ENCODE measurements at regions not wholly inside any gene's neighbourhood (a gene's known extent, or its start where the extent isn't known, plus 50 kb on each side); places are given as distances from the start of the nearest gene placed in this dataset.
"Not testable (repeated sequence)": the region's sequence is repeated elsewhere in the genome, so short reads cannot be mapped to it uniquely, and the experiment has no call there.

DNA sequence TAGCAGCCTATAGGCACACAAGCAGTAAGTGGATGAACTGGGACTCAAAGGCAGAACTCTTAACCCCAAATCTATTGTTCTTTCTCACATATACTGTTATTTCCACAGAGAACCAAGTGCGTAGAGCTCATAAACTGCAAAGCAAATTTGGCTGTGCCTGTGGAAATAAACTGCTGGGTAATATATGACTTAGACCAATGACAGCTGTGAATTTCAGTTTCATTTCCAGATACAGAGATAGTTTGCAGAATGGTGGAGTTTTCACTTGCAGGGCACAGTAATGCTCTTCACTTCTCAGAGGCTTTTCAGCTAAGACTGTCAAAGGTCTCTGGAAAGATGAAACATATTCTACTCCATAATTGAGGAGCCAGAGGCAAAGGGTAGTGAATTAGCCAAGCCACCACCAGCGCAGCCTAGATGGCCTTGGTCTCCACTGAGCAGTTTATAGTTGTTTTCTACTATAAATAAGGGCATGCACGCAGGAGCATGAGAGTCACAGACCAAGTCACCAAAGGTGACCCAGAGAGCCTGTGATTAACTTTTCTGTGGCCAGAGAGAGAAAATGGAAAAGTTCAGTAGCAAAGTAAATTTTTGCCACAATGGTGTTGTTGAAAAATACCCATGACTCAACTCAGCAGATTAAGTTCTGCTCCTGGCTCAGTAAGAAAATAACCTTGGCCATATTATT lies 180.7 kb upstream of the GRM7 start:
- no peak for DNase-seq (ENCODE audit: low read depth)

DNA sequence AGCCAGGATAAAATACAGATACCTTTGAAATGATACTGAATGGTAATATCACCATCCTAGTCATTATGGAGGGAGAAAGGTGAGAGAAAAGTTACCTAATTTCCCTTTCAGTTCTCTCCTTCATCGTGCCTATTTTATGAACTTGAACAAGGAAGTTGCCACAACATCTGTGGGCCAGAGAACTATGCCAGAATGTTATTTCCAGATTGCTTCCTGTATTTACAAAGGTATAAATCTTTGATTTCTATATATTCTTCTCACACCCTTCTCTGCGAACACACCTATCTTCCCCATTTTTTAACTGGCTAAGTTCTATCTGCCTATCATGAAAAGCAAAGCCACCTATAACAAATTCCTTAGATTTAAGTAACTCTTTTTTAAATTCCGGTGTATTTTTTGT lies 163.6 kb upstream of the GRM7 start:
- DNase-seq (ENCODE audit: low read depth) = no peak

DNA sequence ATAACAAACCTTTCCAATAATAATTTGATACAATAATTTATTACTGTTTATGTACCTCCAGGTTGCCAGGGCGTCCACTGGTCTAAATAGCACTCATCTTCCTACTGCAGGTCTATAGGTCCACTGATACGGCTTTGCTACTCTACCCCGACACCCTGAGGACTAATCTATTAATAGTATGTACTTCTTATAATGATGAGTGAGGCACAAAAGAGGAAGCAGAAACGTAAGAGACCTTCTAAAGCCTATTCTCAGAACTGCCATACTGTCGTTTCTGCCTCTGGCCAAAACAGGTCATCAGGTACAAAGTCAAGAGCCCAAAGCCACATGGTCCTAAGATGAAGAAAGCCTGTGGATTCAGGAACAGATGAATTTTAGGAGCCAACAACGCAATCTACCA lies 163.2 kb upstream of the GRM7 start:
- no peak for DNase-seq (ENCODE audit: low read depth)

DNA sequence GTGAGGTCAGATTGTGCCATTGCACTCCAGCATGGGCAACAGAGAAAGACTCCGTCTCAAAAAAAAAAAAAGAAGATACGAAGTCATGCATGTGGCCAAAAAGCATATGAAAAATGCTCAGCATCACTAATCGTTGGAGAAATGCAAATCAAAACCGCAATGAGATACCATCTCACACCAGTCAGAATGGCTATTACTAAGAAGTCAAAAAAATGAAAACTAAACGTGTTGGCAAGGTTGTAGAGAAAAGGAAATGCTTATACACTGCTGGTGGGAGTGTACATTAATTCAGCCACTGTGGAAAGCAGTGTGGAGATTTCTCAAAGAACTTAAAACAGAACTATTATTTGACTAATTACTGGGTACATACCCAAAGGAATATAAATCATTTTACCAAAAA lies 156.1 kb upstream of the GRM7 start:
- DNase-seq (ENCODE audit: low read depth) = not testable (repeated sequence)

DNA sequence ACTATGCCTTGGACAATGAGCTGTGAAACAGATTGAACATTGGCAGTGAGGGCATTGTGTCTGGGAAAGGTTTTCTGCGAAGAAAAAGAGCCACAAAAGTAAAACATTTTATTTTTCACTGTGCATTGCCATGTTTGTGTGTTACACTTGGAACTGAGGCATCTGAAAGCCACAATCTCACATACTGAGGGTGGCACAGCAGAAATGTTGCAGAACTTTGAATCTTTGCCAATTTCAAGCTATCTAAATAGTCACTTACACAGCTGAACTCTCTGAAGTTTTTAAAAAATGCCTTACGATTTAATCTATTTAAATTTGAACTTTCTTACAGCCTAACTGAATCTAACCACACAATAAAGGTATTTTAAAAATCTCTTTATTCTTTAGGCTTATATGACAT lies 154.1 kb upstream of the GRM7 start:
- no peak for DNase-seq (ENCODE audit: low read depth)

DNA sequence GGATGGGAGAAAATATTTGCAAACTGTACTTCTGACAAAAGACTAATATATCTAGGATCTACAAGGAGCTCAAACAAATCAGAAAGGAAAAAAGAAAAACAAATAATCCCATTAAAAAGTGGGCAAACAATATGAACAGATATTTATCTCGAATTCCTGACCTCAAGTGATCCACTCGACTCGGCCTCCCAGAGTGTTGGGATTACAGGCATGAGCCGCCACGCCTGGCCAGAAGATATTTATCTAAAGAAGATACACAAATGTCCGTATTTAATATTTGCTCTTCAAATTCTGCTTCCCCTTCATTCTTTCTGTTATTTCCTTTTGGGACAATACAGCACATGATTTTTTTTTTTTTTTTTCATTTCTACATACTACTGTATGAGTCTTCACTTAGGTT lies 151.7 kb upstream of the GRM7 start:
- DNase-seq (ENCODE audit: low read depth) = no peak

DNA sequence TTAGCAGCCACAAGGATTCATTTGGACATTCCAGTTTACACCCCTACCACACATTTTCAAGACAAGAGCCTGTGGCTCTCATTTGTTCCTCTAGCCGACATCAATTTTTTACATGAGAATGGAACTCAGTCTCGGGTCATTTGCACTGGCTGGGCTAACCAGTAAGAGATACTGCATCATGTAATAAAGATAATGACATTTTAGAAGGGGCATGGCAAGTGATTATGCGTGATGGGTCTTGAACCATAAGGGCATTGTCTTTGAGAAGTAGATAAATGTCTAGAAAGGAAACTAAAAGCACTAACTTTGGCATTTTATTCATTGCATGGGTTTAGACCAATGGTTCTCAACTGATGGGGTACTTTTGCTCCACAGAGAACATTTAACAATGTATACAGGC lies 146.0 kb upstream of the GRM7 start:
- no peak for DNase-seq (ENCODE audit: low read depth)

DNA sequence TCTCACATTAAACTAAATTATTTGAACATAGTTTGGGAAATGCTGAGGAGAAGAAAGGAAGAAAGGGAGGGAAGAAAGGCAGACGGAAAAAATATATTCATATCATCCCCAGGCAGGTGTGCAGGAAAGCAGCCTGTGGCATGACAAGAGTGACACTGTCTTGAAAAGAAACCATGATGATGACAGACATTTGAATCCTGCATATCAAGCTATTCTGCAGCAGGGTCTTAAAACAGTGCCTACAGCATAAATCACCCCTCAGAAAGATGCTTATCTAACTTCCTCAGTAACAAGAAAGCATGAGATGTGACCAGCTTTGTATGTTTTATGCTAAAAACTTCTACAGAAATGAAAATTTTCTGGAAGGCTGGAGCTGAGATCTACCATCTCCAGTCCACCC lies 144.5 kb upstream of the GRM7 start:
- no peak for DNase-seq (ENCODE audit: low read depth)

DNA sequence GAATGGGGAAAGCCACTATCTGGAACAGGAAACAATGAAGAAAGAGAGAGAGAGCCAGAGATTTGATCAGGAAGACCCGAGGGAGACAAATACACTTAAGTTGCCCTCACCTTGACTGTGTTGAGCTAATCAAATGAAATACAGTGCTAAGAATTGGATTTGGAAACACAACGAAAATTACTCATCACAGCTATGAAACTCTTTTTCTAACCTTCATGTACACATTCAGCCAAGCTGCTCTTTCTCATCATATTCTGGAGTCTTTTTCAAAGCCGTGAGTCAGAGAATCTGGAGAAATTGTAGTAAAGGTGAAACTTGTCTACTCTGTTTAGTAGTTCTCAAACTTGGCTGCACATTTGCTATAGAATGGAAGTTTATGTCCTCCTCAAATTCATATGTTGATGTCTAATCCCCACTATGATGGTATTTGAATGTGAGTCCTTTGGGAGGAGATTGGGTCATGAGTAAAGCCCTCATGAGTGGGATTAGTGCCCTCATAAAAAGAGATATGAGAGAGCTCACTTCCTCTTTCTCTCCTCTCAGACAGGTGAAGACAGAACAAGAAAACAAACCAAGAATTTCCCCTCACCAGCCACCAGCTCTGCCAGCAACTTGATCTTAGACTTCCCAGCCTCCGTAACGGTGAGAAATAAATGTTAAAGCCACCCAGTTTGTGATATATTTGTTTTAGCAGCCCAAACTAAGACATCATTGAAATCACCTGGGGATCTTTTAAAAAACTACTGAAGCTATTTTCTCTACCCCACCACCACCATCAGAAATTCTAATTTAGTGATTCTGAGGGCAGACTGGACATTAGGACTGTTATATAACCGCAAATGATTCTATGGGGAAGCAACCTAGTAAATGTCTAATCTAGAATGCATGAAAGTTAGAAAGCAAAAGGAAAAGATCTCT lies 143.6 kb upstream of the GRM7 start:
- no peak for DNase-seq (ENCODE audit: low read depth)

DNA sequence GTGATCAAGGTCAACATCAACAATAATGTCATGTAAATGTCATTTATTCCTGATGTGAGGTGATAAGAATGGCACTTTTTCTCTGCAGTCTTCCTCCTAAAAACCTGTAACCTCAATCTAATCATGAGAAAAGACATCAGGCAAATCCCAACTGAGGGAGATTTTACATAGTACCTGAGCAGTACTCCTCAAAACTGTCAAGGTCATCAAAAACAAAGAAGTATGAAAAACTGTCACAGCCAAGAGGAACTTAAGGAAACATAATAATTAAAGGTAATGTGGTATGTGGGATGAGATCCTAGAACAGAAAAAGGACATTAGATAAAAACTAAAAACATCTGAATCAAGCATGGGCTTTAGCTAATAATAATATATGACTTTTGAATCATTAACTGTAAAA lies 140.9 kb upstream of the GRM7 start:
- DNase-seq (ENCODE audit: low read depth) = no peak

DNA sequence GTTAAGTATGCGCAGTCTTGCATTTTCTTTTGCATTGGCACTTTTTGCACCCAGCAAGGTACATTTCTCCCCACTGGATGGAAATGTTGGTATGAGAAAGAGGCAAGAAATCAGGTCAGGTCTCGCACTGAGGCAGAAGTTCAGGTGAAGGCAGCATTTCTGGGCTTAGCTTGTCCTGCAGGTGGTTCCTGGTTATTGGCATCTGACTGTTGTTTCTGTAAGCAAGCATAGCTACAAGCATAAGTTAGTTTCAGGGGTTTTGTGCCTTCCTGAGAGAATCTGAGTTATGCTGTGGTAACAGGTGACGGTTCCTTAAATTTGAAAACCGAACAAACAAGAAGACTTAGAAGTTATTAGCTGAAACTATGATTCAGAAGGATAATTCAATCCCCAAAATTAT lies 139.4 kb upstream of the GRM7 start:
- DNase-seq (ENCODE audit: low read depth) = no peak

DNA sequence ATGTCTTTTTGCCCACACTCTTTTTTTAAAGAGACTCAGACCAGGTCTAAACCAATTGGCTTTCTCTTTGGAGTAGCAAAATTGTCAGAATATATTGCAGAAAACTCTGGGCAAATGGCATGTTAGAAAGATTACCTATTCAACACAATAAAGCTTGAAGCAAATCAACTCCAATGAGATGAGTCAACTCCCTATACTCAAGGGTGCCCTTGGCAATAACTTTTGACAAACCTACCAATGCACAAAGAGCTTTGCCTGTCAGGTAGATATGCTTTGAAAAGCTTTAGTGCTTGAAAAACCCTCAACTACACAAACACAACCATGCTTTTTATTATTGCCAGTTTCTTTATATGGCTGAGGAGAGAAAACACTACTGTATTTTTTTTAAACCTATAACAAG lies 137.7 kb upstream of the GRM7 start:
- no peak for DNase-seq (ENCODE audit: low read depth)

DNA sequence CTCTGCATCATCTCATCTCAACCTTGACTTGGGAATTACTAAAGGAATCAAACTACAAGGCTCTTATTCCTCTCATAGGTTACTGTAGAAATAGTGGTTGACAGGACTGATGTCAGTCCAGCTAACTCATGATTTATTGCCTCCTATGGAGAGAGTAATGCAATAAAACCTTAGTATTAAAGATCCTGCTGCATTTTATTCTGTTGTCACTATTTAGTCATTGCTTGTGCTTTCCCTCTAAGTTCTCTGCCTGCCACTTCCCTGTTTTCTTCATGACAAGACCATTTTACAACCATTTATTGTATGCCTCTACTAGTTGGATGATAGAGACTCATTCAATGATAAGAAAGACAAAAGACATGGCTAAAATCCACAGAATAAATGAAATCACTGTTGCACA lies 134.1 kb upstream of the GRM7 start:
- DNase-seq (ENCODE audit: low read depth) = no peak

DNA sequence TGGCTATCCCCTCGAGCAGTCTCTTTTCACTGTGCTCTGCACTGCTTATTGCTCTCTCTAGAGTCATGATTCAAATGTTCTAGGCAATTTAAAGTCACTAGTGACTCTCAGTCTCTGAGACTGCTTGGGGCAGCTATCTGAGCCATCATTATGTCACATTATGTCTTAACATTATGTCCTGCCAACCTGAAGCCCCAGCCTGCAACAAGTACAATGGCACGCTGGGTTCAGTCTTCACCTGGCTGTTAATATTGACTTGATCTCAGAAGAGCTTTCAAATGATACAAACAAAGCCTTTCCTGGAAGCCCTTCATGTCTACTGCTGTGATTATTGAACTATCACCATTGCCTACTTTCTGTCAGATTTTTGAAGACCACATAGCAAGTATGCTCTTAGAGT lies 128.1 kb upstream of the GRM7 start:
- no peak for DNase-seq (ENCODE audit: low read depth)

DNA sequence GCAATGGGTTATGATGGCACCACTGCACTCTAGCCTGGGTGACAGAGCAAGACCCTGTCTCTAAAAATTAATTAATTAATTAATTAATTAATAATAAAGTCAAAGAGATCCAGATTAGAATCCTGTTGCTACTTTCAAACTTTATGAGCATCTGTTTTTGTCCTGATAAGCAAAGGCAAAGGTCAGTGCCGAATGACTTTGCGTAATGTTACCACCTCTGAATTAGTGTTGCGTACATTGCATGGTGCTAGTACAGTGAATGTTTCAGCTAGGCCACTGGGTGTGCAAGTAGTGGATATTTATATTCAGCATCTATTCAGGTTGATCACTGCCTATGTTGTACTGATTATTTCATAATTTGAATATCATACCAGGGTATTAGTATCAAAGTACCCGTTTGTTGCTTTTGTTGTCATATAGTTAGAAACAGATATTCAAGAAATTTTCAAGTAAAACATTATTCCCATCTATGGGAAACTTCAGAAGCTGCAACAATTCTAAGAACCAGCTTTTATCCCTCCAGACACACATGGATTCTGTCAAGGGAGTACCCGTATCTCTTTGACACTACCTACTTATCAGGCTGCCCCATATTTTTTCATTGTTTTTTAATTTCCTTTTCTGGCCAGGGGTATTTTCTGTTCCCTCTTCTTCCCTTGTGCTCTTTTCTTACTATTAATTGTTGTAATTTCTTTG lies 127.1 kb upstream of the GRM7 start:
- no peak for DNase-seq (ENCODE audit: low read depth)

DNA sequence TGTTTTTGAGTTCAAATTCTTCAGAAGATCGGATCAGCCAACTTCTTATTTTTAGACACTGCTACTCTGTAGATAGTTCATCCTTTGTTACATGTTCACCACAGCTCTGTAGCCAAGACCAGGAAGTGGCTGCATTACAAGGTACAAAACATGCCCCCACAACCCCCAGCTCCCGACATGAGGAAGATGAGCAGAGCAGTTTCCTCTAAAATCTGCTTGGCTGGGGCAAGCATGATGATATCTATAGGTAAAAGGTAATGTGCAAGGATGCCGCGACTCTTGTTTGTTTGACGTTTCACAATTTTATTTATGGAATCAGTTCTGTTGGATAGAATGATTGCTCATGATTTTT lies 126.5 kb upstream of the GRM7 start:
- DNase-seq (ENCODE audit: low read depth) = no peak

DNA sequence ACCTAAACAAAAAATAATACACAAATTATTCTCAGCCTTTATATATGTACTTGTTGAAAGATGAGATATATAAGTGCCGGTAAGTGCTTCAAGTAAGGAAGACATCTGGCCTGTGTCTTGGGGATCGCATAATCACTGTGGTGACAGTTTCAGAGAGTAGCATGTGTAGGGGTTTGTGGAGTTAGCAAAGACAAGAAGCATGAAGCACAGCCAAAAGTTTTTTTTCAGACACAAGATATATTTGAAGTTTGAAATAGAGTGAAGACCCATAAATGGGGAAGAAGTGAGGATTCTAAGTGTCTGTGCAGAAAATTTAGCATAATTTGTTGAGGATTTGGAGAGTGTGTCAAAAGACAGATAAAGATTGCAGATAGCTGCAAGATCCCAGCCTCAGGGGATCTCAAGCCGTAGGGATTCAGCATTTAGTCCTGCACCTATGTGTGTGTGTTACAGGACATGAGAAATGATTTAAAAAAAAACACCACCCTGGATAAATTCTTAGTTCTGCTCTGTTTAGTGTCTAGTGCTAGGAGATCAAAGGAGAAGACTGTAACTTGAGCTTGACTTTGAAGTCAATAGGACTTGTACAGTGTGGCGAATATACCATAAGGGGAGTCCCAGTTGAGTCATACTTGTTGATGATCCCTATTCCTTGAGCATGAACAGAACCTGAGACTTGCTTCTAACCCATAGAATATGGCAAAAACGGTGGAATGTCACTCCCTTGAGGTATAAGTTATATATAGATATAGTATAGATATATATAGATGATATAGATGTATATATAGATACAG lies 123.9 kb upstream of the GRM7 start:
- DNase-seq (ENCODE audit: low read depth) = no peak

DNA sequence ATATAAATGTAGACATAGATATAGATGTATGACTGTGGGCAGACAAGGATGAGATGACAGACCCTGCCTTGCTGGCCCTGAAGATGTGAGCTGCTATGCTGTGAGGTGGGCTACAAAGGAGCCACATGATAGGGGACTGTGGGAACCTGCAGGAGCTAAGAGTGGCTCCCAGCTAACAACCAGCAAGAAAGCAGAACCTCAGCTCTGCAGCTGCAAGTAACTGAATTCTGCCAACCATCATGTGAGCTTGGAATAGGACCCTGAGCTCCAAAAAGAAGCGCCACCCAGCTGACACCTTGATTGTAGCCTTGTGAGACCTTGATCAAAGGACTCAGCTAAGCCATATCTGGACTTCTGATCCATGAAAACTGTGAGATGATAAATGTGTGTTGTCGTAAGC lies 123.3 kb upstream of the GRM7 start:
- no peak for DNase-seq (ENCODE audit: low read depth)

DNA sequence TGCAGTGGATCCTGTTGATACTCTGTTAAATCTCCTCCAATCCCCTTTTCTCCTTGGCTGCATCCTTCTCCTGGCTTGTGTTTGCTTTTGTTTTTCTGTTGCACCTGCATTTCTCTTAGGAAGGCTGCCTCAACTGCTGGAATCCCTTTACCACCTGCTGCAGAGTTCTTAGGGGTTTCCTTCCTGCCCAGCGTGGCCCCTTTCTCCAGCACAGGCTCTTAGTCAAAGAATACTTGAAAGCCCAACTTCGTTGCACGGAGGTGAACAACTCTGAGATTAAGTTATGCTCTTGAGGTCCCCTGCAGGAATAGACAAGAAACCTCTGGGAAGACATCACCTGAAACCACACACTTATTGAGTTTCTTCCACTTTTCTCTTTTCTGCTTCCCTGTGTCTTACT lies 121.6 kb upstream of the GRM7 start:
- no peak for DNase-seq (ENCODE audit: low read depth)

DNA sequence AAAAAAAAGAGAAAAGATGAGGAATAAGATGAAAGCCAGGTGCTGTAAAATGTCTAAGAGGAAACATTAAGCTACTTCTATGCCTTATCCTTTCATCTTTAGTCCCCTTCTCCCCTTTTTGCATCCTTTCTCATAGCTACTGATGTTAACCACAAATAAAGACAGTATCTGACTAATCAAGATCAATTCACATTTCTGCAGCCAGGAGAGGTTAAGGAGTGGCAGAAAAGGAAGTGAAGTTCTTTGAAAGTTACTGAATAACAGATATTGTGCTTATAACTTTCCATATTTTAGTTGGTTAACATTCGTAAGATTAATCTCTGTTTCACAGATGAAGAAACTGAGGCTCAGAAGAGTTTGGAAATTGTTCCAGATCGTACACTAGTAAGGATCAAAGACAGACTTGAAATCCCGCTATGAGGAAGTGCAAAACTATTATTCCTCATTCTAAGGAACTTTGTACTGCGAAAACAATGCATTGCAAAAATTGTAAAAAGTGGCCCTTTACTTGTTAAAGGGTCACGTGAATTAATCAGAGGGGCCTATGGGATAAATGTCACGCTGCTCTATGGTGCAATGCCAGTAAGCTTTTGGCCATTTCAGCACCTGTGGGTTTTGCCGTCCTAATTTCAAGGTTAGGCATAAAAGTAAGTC lies 117.7 kb upstream of the GRM7 start:
- DNase-seq (ENCODE audit: low read depth) = no peak

DNA sequence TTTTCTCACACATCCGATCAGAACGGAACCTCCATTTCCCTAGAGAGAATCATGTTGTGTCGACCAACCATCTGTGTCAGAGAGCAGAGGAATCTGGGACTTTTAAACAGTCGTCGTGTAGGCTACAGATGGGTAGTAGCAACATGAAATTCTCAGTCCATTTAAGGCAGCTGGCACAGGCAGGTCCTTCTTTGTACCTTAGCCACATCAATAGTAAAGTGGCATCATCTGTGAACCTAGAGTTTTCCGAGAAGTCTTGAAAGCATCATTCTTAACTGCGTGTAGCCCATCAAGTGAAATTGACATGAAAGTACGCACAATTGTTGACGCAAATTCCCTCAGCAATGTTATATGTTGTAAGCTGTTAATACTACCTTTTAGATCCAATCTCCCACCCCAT lies 114.5 kb upstream of the GRM7 start:
- no peak for DNase-seq (ENCODE audit: low read depth)

DNA sequence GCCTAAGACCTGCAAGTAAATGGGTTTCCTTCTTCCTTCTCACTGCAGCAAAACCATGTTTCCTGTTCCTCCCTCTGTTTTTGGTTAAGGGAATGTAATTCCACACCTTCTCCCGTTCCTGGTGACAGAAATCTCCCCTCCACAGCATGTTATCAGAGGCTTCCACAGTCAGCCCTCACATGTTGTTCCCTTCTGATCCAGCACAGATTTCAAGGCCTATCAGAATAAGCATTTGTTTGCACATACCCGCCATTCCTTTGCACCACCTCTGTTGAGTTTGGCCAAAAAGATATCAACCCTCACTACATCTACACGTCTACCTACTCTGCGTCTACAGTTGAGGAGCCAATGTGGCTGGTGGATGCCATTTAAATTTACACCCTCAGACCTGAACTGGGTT lies 113.9 kb upstream of the GRM7 start:
- DNase-seq (ENCODE audit: low read depth) = no peak

All from forelimb muscle (tissue), 1 donor.